H9 (cell line): ENCODE measurements at regions not wholly inside any gene's neighbourhood (a gene's known extent, or its start where the extent isn't known, plus 50 kb on each side); places are given as distances from the start of the nearest gene placed in this dataset.

Source experiments
- DNase-seq: peaks from one replicate; pipeline ENCODE4 v3.0.0-alpha.2; 2017
- H2AFZ ChIP-seq: one replicate; pipeline ENCODE4 v1.6.1; 2013; ENCODE audit warnings: mild to moderate bottlenecking, low read length, control low read depth, moderate library complexity
- H2AK5ac ChIP-seq: 2 replicates; pipeline ENCODE4 v1.6.1; 2013; ENCODE audit warnings: low read length, control low read depth, mixed read lengths; ENCODE audit not compliant: insufficient read length
- H2BK120ac ChIP-seq: one replicate; pipeline ENCODE4 v1.6.1; 2013; ENCODE audit warnings: low read depth, mild to moderate bottlenecking, low read length, control low read depth, inconsistent platforms; ENCODE audit not compliant: poor library complexity, severe bottlenecking
- H2BK12ac ChIP-seq: 2 replicates; pipeline ENCODE4 v1.6.1; 2013; ENCODE audit warnings: low read length, control low read depth, mixed read lengths, low read depth; ENCODE audit not compliant: insufficient read length
- H2BK15ac ChIP-seq: 2 replicates; pipeline ENCODE4 v1.6.1; 2013; ENCODE audit warnings: low read depth, low read length, control low read depth
- H2BK20ac ChIP-seq: one replicate; pipeline ENCODE4 v1.6.1; 2013; ENCODE audit warnings: low read depth, mild to moderate bottlenecking, low read length, control low read depth, inconsistent platforms; ENCODE audit not compliant: poor library complexity, severe bottlenecking
- H2BK5ac ChIP-seq: 2 replicates; pipeline ENCODE4 v1.6.1; 2013; ENCODE audit warnings: low read length, control low read depth, mixed read lengths; ENCODE audit not compliant: insufficient read length
- H3K14ac ChIP-seq: 2 replicates; pipeline ENCODE4 v1.6.1; 2013; ENCODE audit warnings: low read length, control low read depth; ENCODE audit not compliant: insufficient read depth
- H3K18ac ChIP-seq: 2 replicates; pipeline ENCODE4 v1.6.1; 2013; ENCODE audit warnings: low read depth, mild to moderate bottlenecking, mixed read lengths, low read length, control low read depth; ENCODE audit not compliant: insufficient read length
- H3K23ac ChIP-seq: 2 replicates; pipeline ENCODE4 v1.6.1; 2013; ENCODE audit warnings: low read length, control low read depth, mixed read lengths, low read depth; ENCODE audit not compliant: insufficient read length
- H3K23me2 ChIP-seq: 2 replicates; pipeline ENCODE4 v1.6.1; 2013; ENCODE audit warnings: low read depth, mild to moderate bottlenecking, mixed read lengths, low read length, control low read depth; ENCODE audit not compliant: insufficient read length, poor library complexity, severe bottlenecking
- H3K27ac ChIP-seq: 2 replicates; pipeline ENCODE4 v1.5.1; 2013; ENCODE audit warnings: low read length, control low read depth, mixed read lengths, low read depth; ENCODE audit not compliant: insufficient read length
- H3K27me3 ChIP-seq: 2 replicates; pipeline ENCODE4 v1.6.1; 2013; ENCODE audit warnings: low read length, control low read depth, inconsistent platforms; ENCODE audit not compliant: insufficient read depth
- H3K4ac ChIP-seq: 2 replicates; pipeline ENCODE4 v1.6.1; 2013; ENCODE audit warnings: low read depth, mild to moderate bottlenecking, control low read depth, inconsistent platforms, low read length, moderate library complexity
- H3K4me1 ChIP-seq: 2 replicates; pipeline ENCODE4 v1.6.1; 2013; ENCODE audit warnings: low read length, control low read depth, inconsistent platforms; ENCODE audit not compliant: insufficient read depth
- H3K4me2 ChIP-seq: 2 replicates; pipeline ENCODE4 v1.6.1; 2013; ENCODE audit warnings: low read length, control low read depth, mixed read lengths; ENCODE audit not compliant: insufficient read length, insufficient read depth
- H3K56ac ChIP-seq: 2 replicates; pipeline ENCODE4 v1.6.1; 2013; ENCODE audit warnings: low read depth, mild to moderate bottlenecking, mixed read lengths, low read length, control low read depth; ENCODE audit not compliant: insufficient read length
- H3K79me1 ChIP-seq: 2 replicates; pipeline ENCODE4 v1.6.1; 2013; ENCODE audit warnings: low read depth, mild to moderate bottlenecking, moderate library complexity, low read length, control low read depth, inconsistent platforms; ENCODE audit not compliant: insufficient read depth, poor library complexity, severe bottlenecking
- H3K79me2 ChIP-seq: 2 replicates; pipeline ENCODE4 v1.6.1; 2013; ENCODE audit warnings: low read length, control low read depth, inconsistent platforms; ENCODE audit not compliant: insufficient read depth
- H3K9ac ChIP-seq: 2 replicates; pipeline ENCODE4 v1.6.1; 2013; ENCODE audit warnings: low read length, control low read depth, mixed read lengths; ENCODE audit not compliant: insufficient read length; ENCODE audit errors: extremely low read depth
- H3K9me3 ChIP-seq: one replicate; pipeline ENCODE4 v1.6.1; 2013; ENCODE audit warnings: low read depth, low read length, inconsistent platforms; ENCODE audit not compliant: control insufficient read depth
- H3T11ph ChIP-seq: one replicate; pipeline ENCODE4 v1.6.1; 2013; ENCODE audit warnings: mild to moderate bottlenecking, low read length, control low read depth, inconsistent platforms
- H4K20me1 ChIP-seq: one replicate; pipeline ENCODE4 v1.6.1; 2013; ENCODE audit not compliant: control insufficient read depth, insufficient read length, insufficient read depth
- H4K5ac ChIP-seq: 2 replicates; pipeline ENCODE4 v1.6.1; 2013; ENCODE audit warnings: low read depth, mild to moderate bottlenecking, mixed read lengths, low read length, control low read depth; ENCODE audit not compliant: insufficient read length
- H4K8ac ChIP-seq: replicated peaks from 2 replicates; pipeline ENCODE4 v1.6.1; 2013; ENCODE audit warnings: low read length, control low read depth, mixed read lengths, low read depth; ENCODE audit not compliant: insufficient read length
- H4K91ac ChIP-seq: 2 replicates; pipeline ENCODE4 v1.6.1; 2013; ENCODE audit warnings: low read depth, mild to moderate bottlenecking, moderate library complexity, mixed read lengths, low read length, control low read depth; ENCODE audit not compliant: insufficient read length
- H3K27ac Mint-ChIP-seq, 3 experiments: 2 replicates in 2 of 3; 3 replicates in 1 of 3; pipeline ENCODE4 v1.8.0; 2020 to 2021; ENCODE audit warnings: mixed read lengths in 3 of 3, mild to moderate bottlenecking in 1 of 3, moderate library complexity in 1 of 3
- H3K27me3 Mint-ChIP-seq: 2 replicates; pipeline ENCODE4 v1.8.0; 2021; ENCODE audit warnings: low read depth, mild to moderate bottlenecking, moderate library complexity, mixed read lengths
- H3K36me3 Mint-ChIP-seq, 3 experiments: 2 replicates in 2 of 3; 3 replicates in 1 of 3; pipeline ENCODE4 v1.8.0; 2020 to 2021; ENCODE audit warnings: low read depth in 3 of 3, mixed read lengths in 3 of 3; ENCODE audit not compliant: insufficient read depth in 1 of 3
- H3K4me1 Mint-ChIP-seq, 2 experiments: 2 replicates each; pipeline ENCODE4 v1.8.0; 2020; ENCODE audit warnings: mixed read lengths in 2 of 2
- H3K4me3 Mint-ChIP-seq, 2 experiments: 2 replicates in 1 of 2; 3 replicates in 1 of 2; pipeline ENCODE4 v1.8.0; 2020 to 2021; ENCODE audit warnings: mild to moderate bottlenecking in 2 of 2, mixed read lengths in 2 of 2, moderate library complexity in 1 of 2
- H3K9me3 Mint-ChIP-seq, 2 experiments: 2 replicates in 1 of 2; 3 replicates in 1 of 2; pipeline ENCODE4 v1.8.0; 2020; ENCODE audit warnings: mild to moderate bottlenecking in 2 of 2, mixed read lengths in 2 of 2, moderate library complexity in 1 of 2
- WGBS: extraction: QIAGEN DNeasy Blood & Tissue Kit; methylation state at CpG from one replicate; pipeline ENCODE4 v1.1.7; 2013; ENCODE audit warnings: missing lambda C conversion rate, low lambda C conversion rate, mixed read lengths; ENCODE audit not compliant: insufficient read length; ENCODE audit errors: extremely low coverage; 5-methylcytosine and 5-hydroxymethylcytosine counted together
- TF ChIP-seq, protein P1 (sequence below): fragments of 200-600 bp; sonication (generic); conservative IDR thresholded peaks from 3 replicates; pipeline ENCODE4 v1.8.0; 2021; ENCODE audit warnings: antibody characterized with exemption, mild to moderate bottlenecking

DNA sequence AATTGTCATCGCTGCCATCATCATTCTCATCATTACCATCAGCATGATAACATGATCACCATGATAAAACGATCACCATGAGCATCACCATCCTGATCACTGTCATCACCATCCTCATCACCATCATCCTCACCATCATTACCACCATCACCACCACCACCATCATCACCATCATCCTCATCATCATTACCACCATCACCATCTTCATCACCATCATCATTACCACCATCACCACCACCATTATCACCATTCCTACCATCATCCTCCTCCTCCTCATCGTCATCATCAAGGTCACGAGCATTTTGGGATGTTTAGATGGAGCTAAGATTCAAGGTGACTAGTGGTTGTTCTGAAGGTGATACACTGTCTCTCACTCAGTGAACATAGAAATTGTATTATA, 221.0 kb downstream of the FOXL1 start:
- Histone ChIP-seq H2BK12ac (no peak overlapping the region), H2BK5ac (no peak overlapping the region), H3K27me3 (no peaks in the 10 kb centered on the region; the same call in 1 of the 2 replicates), H3K23me2 (no peaks in the 10 kb centered on the region), H3K4me2 (no peak overlapping the region), H4K91ac (no peak overlapping the region), H3K9me3 (no peaks in the 10 kb centered on the region), H2BK20ac (no peak overlapping the region), H3K56ac (no peak overlapping the region), H2BK15ac (no peak overlapping the region), H4K5ac (no peak overlapping the region), H3K18ac (no peak overlapping the region), H3K14ac (no peak overlapping the region), H3T11ph (no peak overlapping the region), H3K4me1 (peaks cover 4% of the 10 kb centered on the region; the same call in 1 of the 2 replicates), H2BK120ac (no peak overlapping the region), H3K4ac (no peak overlapping the region), H3K79me1 (no peaks in the 10 kb centered on the region), H4K8ac (no peak overlapping the region), H2AK5ac (no peak overlapping the region), H2AFZ (no peak overlapping the region), H3K23ac (no peak overlapping the region), H3K9ac (no peak overlapping the region), H4K20me1 (no peaks in the 10 kb centered on the region), H3K79me2 (no peaks in the 10 kb centered on the region), H3K27ac (no peak overlapping the region)
- no peak overlapping the region for H3K4me3 Mint-ChIP-seq
- H3K36me3 Mint-ChIP-seq: peaks cover 0 to 4% (median 0%) of the 10 kb centered on the region in 3 experiments; a peak in 1 of 7 replicates
- H3K4me1 Mint-ChIP-seq: peaks cover 8 to 11% of the 10 kb centered on the region in 2 experiments
- no peak overlapping the region for H3K27ac Mint-ChIP-seq
- no CpG with 5 or more reads among the region's 4 CpGs for WGBS
- DNase-seq: no peak
- H3K9me3 Mint-ChIP-seq: no peaks in the 10 kb centered on the region
- TF ChIP-seq, protein P1, sequence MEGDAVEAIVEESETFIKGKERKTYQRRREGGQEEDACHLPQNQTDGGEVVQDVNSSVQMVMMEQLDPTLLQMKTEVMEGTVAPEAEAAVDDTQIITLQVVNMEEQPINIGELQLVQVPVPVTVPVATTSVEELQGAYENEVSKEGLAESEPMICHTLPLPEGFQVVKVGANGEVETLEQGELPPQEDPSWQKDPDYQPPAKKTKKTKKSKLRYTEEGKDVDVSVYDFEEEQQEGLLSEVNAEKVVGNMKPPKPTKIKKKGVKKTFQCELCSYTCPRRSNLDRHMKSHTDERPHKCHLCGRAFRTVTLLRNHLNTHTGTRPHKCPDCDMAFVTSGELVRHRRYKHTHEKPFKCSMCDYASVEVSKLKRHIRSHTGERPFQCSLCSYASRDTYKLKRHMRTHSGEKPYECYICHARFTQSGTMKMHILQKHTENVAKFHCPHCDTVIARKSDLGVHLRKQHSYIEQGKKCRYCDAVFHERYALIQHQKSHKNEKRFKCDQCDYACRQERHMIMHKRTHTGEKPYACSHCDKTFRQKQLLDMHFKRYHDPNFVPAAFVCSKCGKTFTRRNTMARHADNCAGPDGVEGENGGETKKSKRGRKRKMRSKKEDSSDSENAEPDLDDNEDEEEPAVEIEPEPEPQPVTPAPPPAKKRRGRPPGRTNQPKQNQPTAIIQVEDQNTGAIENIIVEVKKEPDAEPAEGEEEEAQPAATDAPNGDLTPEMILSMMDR: no peak
- peaks cover 13% of the 10 kb centered on the region for H3K27me3 Mint-ChIP-seq
